ENCODE measurements at regions not wholly inside any gene's neighbourhood (a gene's known extent, or its start where the extent isn't known, plus 50 kb on each side); places are given as distances from the start of the nearest gene placed in this dataset.

DNA sequence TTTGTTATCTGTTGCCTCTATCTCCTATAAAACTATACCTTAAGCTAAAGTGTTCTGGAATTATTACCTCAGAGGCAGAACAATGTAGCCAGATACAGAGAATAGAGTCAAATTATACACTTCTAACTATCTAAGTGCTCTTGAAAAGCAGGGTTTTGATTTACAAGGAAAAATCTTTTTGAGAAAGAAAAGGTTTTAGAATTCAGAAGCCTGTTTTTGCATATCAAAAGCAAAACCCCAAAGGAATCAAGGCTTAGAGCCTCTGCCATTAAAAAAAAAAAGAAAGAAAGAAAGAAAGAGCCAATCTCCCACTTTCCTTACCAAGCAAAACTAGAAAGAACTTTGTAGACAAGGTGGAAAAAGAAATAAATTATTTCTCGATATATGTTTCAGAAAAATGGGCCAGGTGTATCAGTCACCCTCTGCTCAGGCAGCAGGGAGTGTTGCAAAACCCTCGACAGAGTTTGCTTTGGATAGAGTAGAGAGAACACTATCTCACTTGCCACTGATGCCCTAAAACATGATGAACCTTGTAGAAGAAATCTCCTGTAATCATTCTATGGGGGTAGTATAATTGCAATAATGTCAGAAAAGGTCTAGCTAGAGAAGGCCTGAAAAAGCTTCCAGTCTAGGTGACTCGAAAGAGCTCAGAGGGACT is 318.3 kb downstream of the PCDH10 start:
- TF ChIP-seq, protein P1, sequence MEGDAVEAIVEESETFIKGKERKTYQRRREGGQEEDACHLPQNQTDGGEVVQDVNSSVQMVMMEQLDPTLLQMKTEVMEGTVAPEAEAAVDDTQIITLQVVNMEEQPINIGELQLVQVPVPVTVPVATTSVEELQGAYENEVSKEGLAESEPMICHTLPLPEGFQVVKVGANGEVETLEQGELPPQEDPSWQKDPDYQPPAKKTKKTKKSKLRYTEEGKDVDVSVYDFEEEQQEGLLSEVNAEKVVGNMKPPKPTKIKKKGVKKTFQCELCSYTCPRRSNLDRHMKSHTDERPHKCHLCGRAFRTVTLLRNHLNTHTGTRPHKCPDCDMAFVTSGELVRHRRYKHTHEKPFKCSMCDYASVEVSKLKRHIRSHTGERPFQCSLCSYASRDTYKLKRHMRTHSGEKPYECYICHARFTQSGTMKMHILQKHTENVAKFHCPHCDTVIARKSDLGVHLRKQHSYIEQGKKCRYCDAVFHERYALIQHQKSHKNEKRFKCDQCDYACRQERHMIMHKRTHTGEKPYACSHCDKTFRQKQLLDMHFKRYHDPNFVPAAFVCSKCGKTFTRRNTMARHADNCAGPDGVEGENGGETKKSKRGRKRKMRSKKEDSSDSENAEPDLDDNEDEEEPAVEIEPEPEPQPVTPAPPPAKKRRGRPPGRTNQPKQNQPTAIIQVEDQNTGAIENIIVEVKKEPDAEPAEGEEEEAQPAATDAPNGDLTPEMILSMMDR (IDR thresholded peaks at IDR 0.05) = no peak

DNA sequence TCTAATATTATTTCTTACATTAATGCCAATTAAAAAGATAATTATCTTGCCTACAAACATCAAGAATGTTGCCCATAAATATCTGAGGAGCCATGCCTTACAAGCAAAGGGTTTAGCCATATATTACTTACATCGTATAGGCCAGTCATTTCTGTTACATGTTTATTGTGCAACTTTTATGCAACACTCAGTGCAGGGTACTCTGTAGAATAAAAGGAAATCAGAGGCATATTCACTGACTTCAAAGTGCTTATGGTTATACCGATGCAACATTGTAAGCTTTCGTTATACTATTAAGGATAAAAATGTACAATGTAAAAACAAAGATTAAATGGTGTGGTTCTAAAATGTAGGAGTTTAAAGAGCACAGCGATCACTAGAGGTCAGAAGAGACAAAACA is 315.9 kb downstream of the PCDH10 start:
- TF ChIP-seq, protein P1 (IDR thresholded peaks at IDR 0.05) = peak; percentile 25; the same call in 1 of the 2 replicates

GRCh38 chr4:133464311-133464710 is 315.2 kb downstream of the PCDH10 start:
- TF ChIP-seq, protein P1 (IDR thresholded peaks at IDR 0.05) = no peak

DNA sequence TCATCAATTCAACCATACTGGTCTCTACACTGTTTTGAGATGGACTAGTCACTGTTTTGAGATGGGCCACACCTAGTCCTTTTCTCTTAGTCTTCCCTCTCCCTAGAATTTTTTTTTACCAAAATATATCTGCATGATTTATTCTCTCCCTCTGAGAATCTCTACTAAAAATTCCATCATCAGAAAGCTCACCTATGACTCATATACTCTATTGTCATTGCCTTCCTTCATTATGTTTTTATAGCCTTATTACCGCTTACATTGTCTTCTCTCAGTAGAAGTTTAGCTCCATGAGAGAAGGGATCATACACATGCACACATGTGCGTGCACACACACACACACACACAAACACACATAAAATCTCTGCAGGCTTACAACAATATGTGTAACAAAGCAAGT is 303.6 kb downstream of the PCDH10 start:
- TF ChIP-seq, protein P1 (IDR thresholded peaks at IDR 0.05) = no peak

GRCh38 chr4:133450813-133451212 is 301.7 kb downstream of the PCDH10 start:
- TF ChIP-seq, protein P1 (IDR thresholded peaks at IDR 0.05) = no peak

- TF ChIP-seq, protein P1 (IDR thresholded peaks at IDR 0.05) = no peak
These were observed 291.3 kb downstream of the PCDH10 start for GRCh38 chr4:133440404-133440803.

GRCh38 chr4:133439830-133440229 is 290.7 kb downstream of the PCDH10 start:
- TF ChIP-seq, protein P1 (IDR thresholded peaks at IDR 0.05) = no peak

- TF ChIP-seq, protein P1 (IDR thresholded peaks at IDR 0.05) = no peak
These were observed 275.5 kb downstream of the PCDH10 start for GRCh38 chr4:133424605-133425004.
